ENCODE measurements at regions not wholly inside any gene's neighbourhood (a gene's known extent, or its start where the extent isn't known, plus 50 kb on each side); places are given as distances from the start of the nearest gene placed in this dataset.

DNA sequence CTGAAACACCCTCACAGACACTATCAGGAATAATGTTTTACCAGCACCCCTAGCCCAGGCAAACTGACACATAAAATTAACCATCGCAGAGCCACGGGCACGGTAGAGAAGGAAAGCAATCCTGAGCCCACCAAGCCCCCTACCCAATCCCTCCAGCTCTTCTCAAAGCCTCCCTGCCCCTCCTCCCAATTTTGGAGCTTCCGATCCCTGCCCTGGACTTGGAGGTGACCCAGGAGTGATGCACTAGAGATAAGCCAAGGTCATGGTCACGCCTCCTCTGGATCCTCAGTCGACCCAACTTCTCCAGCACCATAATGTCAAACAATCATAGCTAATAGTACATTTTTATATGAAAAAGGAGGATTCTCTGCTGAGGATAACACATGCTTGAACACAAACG, 188.7 kb upstream of the NSMCE3 start:
- H3K4ac ChIP-seq (replicated peaks; ENCODE audit: insufficient read length, low read depth, low read length): no peak overlapping the region
- H3K56ac ChIP-seq (replicated peaks; ENCODE audit: insufficient read length, low read depth, low read length): no peak overlapping the region
- no peaks in the 10 kb centered on the region for H3K9me3 ChIP-seq (ENCODE audit: insufficient read depth in 2 of 2, low read depth in 1 of 2, low read length in 1 of 2)
- no peak overlapping the region for H3K9ac ChIP-seq (replicated peaks in 1 of 4; ENCODE audit: extremely low read depth in 1 of 4, low read depth in 3 of 4, low read length in 3 of 4)
- WGBS, 2 experiments (ENCODE audit: extremely low coverage in 1 of 2, insufficient coverage in 1 of 2, insufficient read length in 1 of 2, insufficient replicate concordance in 2 of 2, low coverage in 1 of 2, low lambda C conversion rate in 2 of 2, missing lambda C conversion rate in 1 of 2): 91% methylated on average over 7 of the region's 7 CpGs; no CpG with 5 or more reads in 1 of the 2 experiments
- H3K27ac ChIP-seq (ENCODE audit: low read depth, low read length): no peak overlapping the region
- no peak overlapping the region for H3K18ac ChIP-seq (ENCODE audit: extremely low read depth, low read length)
- no peak for DNase-seq (ENCODE audit: low read depth in 1 of 2, low spot score in 2 of 2)
- no peak overlapping the region for H2BK20ac ChIP-seq (ENCODE audit: low read length)
- no peaks in the 10 kb centered on the region for H3K27me3 ChIP-seq (replicated peaks in 1 of 4; ENCODE audit: control insufficient read depth in 3 of 4, extremely low read depth in 1 of 4, insufficient read depth in 3 of 4, low read length in 3 of 4)
- H2BK5ac ChIP-seq (ENCODE audit: low read depth, low read length): no peak overlapping the region
- no peak overlapping the region for H3K23ac ChIP-seq (ENCODE audit: insufficient read length)
- H2BK120ac ChIP-seq (replicated peaks; ENCODE audit: low read depth, low read length): no peak overlapping the region
- H3K79me1 ChIP-seq (ENCODE audit: low read depth, low read length): peaks cover 2% of the 10 kb centered on the region; the same call in 1 of the 2 replicates
- no peak overlapping the region for H4K8ac ChIP-seq (ENCODE audit: extremely low read depth, insufficient read depth, low read length)
- H3K23me2 ChIP-seq (ENCODE audit: low read depth, low read length): no peaks in the 10 kb centered on the region
- H2BK12ac ChIP-seq (ENCODE audit: low read depth, low read length): no peak overlapping the region
- ChIA-PET POLR2A (ENCODE audit: partially characterized antibody) (interaction anchor here (0.5 to 0.8 kb wide), 2 partner anchors 375 to 474 kb away, joined by 3 read pairs; no protein-coding TSS in a partner anchor), CTCF (ENCODE audit: partially characterized antibody) (interaction anchor here (1.8 to 2.1 kb wide), 2 partner anchors 9 to 21 kb away, joined by 4 to 6 read pairs; no protein-coding TSS in a partner anchor)
- no peak overlapping the region for H2AK5ac ChIP-seq (ENCODE audit: low read depth, low read length)
- no peak overlapping the region for H3K4me3 ChIP-seq (ENCODE audit: extremely low read depth in 1 of 4, insufficient read depth in 2 of 4, low read depth in 3 of 4, low read length in 4 of 4)
- no peak overlapping the region for H4K5ac ChIP-seq (ENCODE audit: insufficient read length, low read depth, low read length)
- no peaks in the 10 kb centered on the region for H3K36me3 ChIP-seq (ENCODE audit: control insufficient read depth in 2 of 4, insufficient read depth in 4 of 4, low read length in 3 of 4)
- no peak for FAIRE-seq
- H3K14ac ChIP-seq (ENCODE audit: insufficient read length): no peak overlapping the region
- H2AFZ ChIP-seq (ENCODE audit: low read length): no peak overlapping the region
- H3K4me1 ChIP-seq (replicated peaks in 1 of 4; ENCODE audit: control insufficient read depth in 3 of 4, insufficient read depth in 4 of 4, low read length in 3 of 4): no peaks in the 10 kb centered on the region
- no peaks in the 10 kb centered on the region for H4K20me1 ChIP-seq (replicated peaks in 1 of 2; ENCODE audit: control insufficient read depth in 1 of 2, insufficient read depth in 2 of 2, low read length in 2 of 2)
- no peak overlapping the region for H4K91ac ChIP-seq (replicated peaks; ENCODE audit: insufficient read length, low read length)
- H3K79me2 ChIP-seq (ENCODE audit: control insufficient read depth in 1 of 2, insufficient read depth in 2 of 2, low read length in 2 of 2): no peaks in the 10 kb centered on the region
- TF ChIP-seq CBX8 (IDR thresholded peaks at IDR 0.05; ENCODE audit: borderline replicate concordance, low read depth, low read length) (no peak), BCL11A (IDR thresholded peaks at IDR 0.05; ENCODE audit: low read depth in 2 of 2, low read length in 2 of 2) (no peak), SAP30 (IDR thresholded peaks at IDR 0.05; ENCODE audit: insufficient read depth, insufficient replicate concordance, low read length) (no peak), EP300 (IDR thresholded peaks at IDR 0.05; ENCODE audit: borderline replicate concordance in 1 of 2, low read depth in 2 of 2, low read length in 2 of 2) (no peak), SP2 (IDR thresholded peaks at IDR 0.05; ENCODE audit: low read length) (no peak), CHD2 (IDR thresholded peaks at IDR 0.05; ENCODE audit: low read length) (no peak), BRCA1 (IDR thresholded peaks at IDR 0.05; ENCODE audit: low read depth, low read length) (no peak), KDM4A (IDR thresholded peaks at IDR 0.05; ENCODE audit: low read depth, low read length, severe bottlenecking) (no peak), NANOG (IDR thresholded peaks at IDR 0.05; ENCODE audit: insufficient read depth, low read depth, low read length, poor library complexity, severe bottlenecking) (no peak)
- no peak overlapping the region for H2BK15ac ChIP-seq (ENCODE audit: low read length)
- H3K4me2 ChIP-seq (ENCODE audit: insufficient read depth in 1 of 2, low read depth in 2 of 2, low read length in 2 of 2): no peak overlapping the region

Data from H1 (cell line).